ENCODE measurements at regions not wholly inside any gene's neighbourhood (a gene's known extent, or its start where the extent isn't known, plus 50 kb on each side); places are given as distances from the start of the nearest gene placed in this dataset.
A peak's percentile ranks its signal among the peaks of the same experiment; 100 is the strongest.

DNA sequence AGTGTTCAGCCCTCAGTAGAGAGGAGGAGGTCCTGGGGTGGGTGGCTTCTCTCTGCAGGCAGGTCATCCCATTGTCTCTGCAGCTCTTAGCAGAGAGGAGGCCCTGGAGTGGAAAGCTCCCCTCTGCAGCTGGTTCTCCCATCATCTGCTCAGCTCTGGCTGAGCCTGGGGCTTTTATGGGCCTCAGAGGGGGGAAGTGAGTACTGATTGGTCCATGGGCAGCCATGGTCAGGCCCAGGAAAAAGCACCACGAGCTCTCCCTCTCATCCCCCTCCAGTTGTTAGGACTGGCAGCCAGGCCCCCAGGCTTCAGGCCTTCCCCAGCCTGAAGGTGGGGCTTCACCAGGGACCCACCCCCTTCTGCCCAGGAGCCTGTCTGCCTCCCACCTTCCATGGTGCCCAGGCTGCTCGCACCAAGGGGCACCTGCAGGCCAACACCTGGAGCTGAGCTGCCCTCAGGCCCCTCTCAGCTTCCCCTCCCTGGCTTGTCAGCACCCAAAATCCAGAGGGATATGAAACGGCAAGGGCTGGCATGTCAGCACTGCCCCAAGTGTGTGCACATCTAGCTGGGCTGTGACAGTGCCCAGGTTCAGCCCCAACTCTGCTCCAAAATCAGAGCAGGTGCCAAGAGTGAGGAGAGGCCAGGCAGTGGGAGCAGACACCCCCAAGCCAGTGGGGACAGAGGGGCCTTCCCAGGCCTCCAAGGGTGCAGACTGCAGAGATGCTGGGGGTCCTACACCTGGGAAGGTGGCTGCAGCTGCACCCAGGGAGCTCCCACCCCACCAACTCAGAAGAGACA lies 449.0 kb downstream of the MATN1 start:
- Mint-ChIP-seq H3K4me1 (no peaks in the 10 kb centered on the region), H3K36me3 (ENCODE audit: low read depth) (no peaks in the 10 kb centered on the region), H3K27ac (no peak overlapping the region), H3K4me3 (no peak overlapping the region), H3K27me3 (no peaks in the 10 kb centered on the region), H3K9me3 (no peaks in the 10 kb centered on the region)
- peak; percentile 8 for DNase-seq
- POLR2A ChIA-PET: no interaction called here
- CTCF ChIA-PET: no interaction called here

DNA sequence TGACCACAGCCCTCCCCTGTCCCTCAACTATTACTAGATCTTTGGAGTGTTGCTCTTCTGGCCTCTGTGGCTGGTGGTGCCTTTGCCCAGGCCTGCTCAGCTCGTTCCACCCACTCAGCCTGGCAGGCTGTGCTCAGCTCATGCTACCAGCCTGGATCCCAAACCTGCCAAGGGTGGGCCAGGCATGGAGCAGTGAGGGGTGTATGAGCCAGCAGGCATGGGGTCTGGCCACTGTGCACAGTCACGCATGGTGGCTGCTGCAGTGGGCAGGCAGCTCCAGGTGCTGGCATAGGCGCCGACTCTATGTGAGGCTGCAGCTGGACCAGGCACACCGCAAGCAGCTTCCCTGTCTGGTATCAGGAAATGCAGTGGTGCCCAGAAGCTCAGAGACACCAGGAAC lies 449.9 kb downstream of the MATN1 start:
- ChIA-PET CTCF (no interaction called here), POLR2A (no interaction called here)
- H3K4me3 Mint-ChIP-seq: no peak overlapping the region
- DNase-seq: peak; percentile 6
- no peaks in the 10 kb centered on the region for H3K36me3 Mint-ChIP-seq (ENCODE audit: low read depth)
- no peak overlapping the region for H3K27ac Mint-ChIP-seq
- no peaks in the 10 kb centered on the region for H3K9me3 Mint-ChIP-seq
- no peaks in the 10 kb centered on the region for H3K27me3 Mint-ChIP-seq
- no peaks in the 10 kb centered on the region for H3K4me1 Mint-ChIP-seq

DNA sequence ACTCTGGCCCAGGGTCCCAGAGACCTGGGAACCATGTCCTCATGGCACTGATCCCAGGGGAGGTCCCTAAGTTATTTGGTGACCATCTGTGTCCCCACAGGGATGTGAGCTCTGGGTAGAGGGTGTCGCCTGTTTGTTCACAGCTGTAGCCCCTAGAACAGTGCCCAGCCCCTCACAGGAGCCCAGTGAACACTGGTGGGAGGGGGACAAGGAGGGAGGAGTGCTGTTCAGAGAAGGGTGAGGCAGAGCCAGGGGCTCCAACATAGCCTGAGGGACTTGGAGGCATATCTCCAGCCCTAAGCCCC lies 450.4 kb downstream of the MATN1 start:
- no peaks in the 10 kb centered on the region for H3K9me3 Mint-ChIP-seq
- no peaks in the 10 kb centered on the region for H3K36me3 Mint-ChIP-seq (ENCODE audit: low read depth)
- no peak overlapping the region for H3K27ac Mint-ChIP-seq
- peak; percentile 2 for DNase-seq
- POLR2A ChIA-PET: no interaction called here
- no peaks in the 10 kb centered on the region for H3K4me1 Mint-ChIP-seq
- no peaks in the 10 kb centered on the region for H3K27me3 Mint-ChIP-seq
- CTCF ChIA-PET: no interaction called here
- no peak overlapping the region for H3K4me3 Mint-ChIP-seq

DNA sequence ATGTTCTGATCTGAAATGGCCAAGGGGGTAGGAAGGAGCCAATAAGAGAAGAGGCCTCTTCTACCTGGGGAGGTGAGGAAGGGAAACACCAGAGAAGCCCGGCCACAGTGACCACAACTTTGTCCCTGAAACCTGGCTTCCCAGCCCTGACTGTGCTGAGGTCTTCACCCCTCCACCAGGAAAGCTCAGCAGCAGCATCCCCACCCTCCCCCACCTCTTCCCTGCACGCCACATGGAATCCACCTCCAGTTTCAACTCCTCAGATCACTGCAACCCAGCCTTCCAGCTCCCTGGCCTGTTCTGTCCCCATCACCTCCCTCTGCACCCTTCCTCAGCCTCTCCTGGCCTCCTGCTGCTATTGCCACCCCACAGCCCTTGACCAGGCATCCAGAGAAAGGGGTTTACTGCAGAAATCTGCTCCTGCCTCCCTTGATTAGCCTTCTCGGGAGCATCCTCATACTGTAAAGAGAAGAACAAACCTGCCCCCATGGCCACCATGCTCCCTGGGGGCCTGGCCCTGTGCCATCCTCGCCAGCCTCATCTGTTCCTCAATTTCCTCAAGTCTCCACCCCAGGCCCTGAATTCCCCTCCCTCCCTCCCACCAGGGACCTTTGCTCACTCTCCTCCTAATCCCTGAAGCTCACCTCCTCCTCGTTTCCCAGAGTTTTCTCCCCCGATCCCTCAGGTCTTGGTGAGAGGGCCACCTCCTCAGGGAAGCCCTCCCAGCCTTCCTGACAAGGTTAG lies 450.9 kb downstream of the MATN1 start:
- CTCF ChIA-PET: no interaction called here
- POLR2A ChIA-PET: no interaction called here
- H3K4me3 Mint-ChIP-seq: no peak overlapping the region

DNA sequence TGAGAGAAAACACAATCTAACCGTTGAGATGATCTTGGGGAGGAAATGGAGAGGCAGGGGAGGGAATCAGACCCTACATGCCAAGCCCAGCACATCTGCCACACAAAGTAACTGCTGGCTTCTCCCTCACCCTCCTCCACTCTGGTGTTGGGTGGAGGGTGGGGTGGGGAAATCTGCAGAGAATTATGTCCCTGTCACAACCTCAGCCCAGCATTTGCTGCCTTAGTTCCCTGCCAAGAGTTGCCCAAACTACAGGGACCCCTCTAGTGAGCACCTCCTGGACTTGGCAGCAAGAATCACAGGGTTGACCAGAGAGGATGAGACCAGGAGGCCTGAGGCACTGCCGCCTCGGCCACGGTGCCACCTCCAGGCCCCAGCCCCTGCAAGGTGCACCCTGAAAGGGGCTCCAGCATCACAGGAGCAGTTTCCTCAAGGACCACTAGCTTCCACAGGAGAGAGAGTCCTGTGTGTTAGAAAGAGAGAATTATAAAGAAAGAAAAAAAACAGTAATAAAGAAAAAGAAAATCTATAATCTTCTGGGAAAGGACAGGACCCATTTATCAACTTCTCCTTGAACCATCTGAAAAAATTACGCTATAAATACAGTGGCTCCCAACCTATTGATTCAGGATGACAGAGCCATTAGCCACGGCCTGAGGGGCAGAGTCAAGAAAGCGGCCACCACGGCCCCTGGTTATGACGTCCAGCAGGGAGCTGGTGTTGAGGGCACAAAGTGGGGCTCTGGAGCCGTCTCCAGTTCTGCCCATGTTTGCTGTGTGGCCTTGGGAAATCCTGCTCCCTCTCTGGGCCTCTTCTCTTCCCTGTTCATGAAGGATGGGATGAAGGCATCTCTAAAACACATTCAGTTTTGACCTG lies 451.7 kb downstream of the MATN1 start:
- Mint-ChIP-seq H3K9me3 (no peaks in the 10 kb centered on the region), H3K27ac (no peak overlapping the region), H3K36me3 (ENCODE audit: low read depth) (no peaks in the 10 kb centered on the region), H3K27me3 (no peaks in the 10 kb centered on the region), H3K4me3 (no peak overlapping the region), H3K4me1 (no peaks in the 10 kb centered on the region)
- DNase-seq: peak; percentile 10
- ChIA-PET POLR2A (no interaction called here), CTCF (no interaction called here)

More for the DNA sequence above, 450.9 kb downstream of the MATN1 start:
- Mint-ChIP-seq H3K9me3 (no peaks in the 10 kb centered on the region), H3K27ac (no peak overlapping the region), H3K36me3 (ENCODE audit: low read depth) (no peaks in the 10 kb centered on the region), H3K4me1 (no peaks in the 10 kb centered on the region), H3K27me3 (no peaks in the 10 kb centered on the region)
- DNase-seq: no peak

DNA sequence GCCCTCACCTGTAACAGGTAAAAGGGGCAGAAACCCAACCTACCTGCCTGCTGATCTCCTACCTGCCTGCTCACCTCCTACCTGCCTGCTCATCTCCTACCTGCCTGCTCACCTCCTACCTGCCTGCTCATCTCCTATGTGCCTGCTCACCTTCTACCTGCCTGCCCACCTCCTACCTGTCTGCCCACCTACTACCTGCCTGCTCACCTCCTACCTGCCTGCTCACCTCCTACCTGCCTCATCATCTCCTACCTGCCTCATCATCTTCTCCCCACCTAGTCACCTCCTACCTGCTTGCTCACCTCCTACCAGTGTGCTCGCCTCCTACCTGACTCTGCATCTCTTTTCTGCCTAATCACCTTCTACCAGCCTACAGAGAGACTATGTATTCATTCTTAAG lies 452.9 kb downstream of the MATN1 start:
- ChIA-PET POLR2A (no interaction called here), CTCF (no interaction called here)
- H3K4me3 Mint-ChIP-seq: no peak overlapping the region
- H3K36me3 Mint-ChIP-seq (ENCODE audit: low read depth): no peaks in the 10 kb centered on the region
- no peak overlapping the region for H3K27ac Mint-ChIP-seq
- DNase-seq: no peak
- no peaks in the 10 kb centered on the region for H3K9me3 Mint-ChIP-seq
- no peaks in the 10 kb centered on the region for H3K27me3 Mint-ChIP-seq
- no peaks in the 10 kb centered on the region for H3K4me1 Mint-ChIP-seq

DNA sequence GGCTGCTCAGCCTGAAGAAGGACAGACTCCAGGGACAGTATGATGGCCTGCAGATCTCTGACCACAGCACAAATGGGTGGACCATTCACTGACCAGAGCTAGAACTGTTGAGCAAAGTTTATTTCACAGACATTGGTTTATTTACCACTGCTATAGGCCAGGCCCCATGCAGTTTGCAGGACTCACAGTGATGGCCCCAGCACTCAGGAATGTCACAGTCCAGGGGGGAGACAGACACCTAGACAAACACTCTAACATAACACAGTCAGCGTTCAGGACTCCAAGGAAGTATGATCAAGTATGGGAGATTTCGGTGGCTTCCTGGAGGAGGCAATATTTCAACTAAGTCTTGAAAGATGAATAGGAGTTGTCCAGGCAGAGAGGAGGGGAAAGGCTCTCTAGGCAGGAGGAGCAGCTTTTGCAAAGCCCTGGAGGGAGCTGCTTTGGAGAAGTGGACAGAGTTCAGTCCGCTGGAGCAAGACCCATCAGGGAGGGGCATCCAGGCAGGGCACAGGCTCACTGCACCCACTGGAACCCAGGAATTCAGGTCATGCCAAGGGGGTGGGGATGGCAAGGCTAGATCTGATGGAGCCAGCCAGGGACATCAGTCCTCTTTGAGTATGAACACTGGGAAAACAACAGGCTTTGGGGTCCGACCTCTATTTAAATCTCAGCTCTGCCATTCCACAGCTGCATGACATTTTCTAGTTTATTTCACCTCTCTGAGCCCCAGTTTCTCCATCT lies 454.3 kb downstream of the MATN1 start:
- Mint-ChIP-seq H3K27me3 (no peaks in the 10 kb centered on the region), H3K4me1 (no peaks in the 10 kb centered on the region), H3K27ac (no peak overlapping the region), H3K36me3 (ENCODE audit: low read depth) (no peaks in the 10 kb centered on the region), H3K4me3 (no peak overlapping the region), H3K9me3 (no peaks in the 10 kb centered on the region)
- ChIA-PET CTCF (interaction anchor here (1.0 kb wide), 1 partner anchor 111 kb away, joined by 3 read pairs; no protein-coding TSS in a partner anchor), POLR2A (no interaction called here)
- DNase-seq: no peak

DNA sequence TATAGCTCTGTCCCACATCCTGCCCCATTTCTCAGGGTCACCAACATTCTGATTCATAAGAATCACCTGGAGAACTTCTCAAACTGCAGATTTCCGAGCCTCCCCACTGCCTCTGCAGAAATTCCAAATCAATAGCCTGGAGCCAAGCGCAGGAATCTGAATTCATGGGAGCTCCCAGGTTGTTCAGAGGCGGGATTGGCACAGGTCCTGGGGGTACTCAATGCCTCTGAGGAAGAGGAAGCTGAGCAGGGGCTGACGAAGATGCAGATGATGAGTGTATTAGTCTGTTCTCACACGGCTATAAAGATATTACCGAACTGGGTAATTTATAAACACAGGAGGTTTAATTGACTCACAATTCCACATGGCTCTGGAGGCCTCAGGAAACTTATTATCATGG lies 455.5 kb downstream of the MATN1 start:
- no peaks in the 10 kb centered on the region for H3K4me1 Mint-ChIP-seq
- ChIA-PET POLR2A (no interaction called here), CTCF (no interaction called here)
- no peak for DNase-seq
- no peaks in the 10 kb centered on the region for H3K27me3 Mint-ChIP-seq
- no peaks in the 10 kb centered on the region for H3K36me3 Mint-ChIP-seq (ENCODE audit: low read depth)
- no peak overlapping the region for H3K4me3 Mint-ChIP-seq
- H3K9me3 Mint-ChIP-seq: no peaks in the 10 kb centered on the region
- H3K27ac Mint-ChIP-seq: no peak overlapping the region

DNA sequence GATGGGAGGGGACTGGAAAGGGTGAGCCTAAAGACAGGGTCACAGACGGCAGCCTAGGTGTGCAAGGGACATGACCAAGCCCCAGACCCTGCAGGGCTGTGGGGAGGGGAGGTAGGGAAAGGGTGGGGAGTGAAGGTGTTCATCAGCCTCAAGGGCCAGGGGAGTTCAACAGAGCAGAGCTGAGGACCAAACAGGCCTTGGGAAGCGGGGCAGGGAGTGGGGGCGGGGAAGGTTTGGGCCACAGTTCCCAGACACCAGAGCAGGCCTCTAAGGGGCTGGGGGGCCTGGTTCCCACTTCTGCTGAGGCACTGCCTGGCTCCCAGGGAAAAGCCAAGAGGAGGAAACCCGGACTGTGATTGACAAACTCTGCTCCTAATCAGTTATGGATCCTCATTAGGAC lies 456.3 kb downstream of the MATN1 start:
- Mint-ChIP-seq H3K4me1 (no peaks in the 10 kb centered on the region), H3K27me3 (no peaks in the 10 kb centered on the region), H3K27ac (no peak overlapping the region), H3K9me3 (no peaks in the 10 kb centered on the region), H3K4me3 (no peak overlapping the region), H3K36me3 (ENCODE audit: low read depth) (no peaks in the 10 kb centered on the region)
- ChIA-PET POLR2A (no interaction called here), CTCF (no interaction called here)
- no peak for DNase-seq

DNA sequence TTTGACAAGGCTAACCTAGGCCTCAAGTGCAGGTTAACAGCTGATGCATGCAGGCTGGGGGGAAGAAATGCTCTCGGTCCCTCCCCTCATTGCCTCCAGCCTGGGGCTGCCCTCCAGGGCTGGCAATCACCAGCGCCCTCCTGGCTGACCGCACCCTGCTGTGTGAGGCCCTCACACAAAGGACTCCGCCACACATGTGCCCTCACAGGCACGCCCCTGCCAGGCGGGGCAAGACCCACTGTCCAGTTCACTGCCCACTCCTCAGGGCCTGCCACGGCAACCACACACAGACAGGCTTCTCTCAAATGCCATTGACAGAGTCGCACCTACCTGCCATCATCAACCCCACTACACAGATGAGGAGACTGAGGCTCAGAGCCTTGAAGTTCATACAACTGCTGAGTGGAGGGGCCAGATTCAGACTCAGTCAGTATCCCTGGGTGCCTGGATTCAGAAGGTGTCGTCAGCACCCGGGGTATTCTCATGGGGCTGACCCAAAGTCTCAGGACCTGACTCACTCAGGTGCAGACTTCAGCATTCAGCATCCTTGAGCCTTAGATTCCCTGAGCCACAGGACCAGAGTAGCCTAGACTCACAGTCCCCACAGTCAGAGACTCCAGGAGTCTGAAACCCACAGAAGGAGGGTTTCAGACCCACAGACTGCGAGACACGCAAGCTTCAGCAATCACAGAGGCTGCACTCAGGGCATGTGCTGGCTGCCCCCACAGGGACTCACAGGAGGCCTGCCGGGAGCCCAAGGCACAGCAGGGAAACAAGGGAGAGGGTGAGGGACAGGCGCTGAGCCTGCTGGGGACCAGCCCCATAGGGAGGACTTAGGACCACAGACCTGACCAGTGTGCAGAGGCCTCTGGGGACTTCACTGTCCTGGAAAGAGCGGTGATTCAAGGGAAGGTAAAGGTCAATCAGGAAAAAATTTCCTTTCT lies 458.0 kb downstream of the MATN1 start:
- Mint-ChIP-seq H3K9me3 (no peaks in the 10 kb centered on the region), H3K4me3 (no peak overlapping the region), H3K36me3 (ENCODE audit: low read depth) (no peaks in the 10 kb centered on the region), H3K27me3 (no peaks in the 10 kb centered on the region), H3K27ac (no peak overlapping the region), H3K4me1 (no peaks in the 10 kb centered on the region)
- DNase-seq: no peak
- ChIA-PET POLR2A (no interaction called here), CTCF (no interaction called here)

DNA sequence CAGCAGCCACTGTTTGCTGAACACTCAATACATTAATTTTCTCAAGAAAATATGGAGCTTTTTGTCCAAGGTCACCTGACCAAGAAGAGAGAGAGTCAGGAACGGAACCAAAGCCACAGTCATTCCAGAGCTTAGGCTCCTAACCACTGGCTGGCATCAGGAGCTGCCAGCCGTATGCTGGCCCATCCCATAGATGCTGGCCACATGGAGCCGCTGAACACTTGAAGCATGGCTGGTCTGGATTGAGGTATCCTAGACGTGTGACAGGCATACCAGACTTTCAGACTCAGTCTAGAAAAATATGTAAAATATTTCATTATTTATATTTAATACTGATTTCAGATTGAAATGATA lies 458.7 kb downstream of the MATN1 start:
- Mint-ChIP-seq H3K36me3 (ENCODE audit: low read depth) (no peaks in the 10 kb centered on the region), H3K27me3 (no peaks in the 10 kb centered on the region), H3K4me1 (no peaks in the 10 kb centered on the region), H3K27ac (no peak overlapping the region), H3K9me3 (no peaks in the 10 kb centered on the region), H3K4me3 (no peak overlapping the region)
- no peak for DNase-seq
- ChIA-PET CTCF (no interaction called here), POLR2A (no interaction called here)

DNA sequence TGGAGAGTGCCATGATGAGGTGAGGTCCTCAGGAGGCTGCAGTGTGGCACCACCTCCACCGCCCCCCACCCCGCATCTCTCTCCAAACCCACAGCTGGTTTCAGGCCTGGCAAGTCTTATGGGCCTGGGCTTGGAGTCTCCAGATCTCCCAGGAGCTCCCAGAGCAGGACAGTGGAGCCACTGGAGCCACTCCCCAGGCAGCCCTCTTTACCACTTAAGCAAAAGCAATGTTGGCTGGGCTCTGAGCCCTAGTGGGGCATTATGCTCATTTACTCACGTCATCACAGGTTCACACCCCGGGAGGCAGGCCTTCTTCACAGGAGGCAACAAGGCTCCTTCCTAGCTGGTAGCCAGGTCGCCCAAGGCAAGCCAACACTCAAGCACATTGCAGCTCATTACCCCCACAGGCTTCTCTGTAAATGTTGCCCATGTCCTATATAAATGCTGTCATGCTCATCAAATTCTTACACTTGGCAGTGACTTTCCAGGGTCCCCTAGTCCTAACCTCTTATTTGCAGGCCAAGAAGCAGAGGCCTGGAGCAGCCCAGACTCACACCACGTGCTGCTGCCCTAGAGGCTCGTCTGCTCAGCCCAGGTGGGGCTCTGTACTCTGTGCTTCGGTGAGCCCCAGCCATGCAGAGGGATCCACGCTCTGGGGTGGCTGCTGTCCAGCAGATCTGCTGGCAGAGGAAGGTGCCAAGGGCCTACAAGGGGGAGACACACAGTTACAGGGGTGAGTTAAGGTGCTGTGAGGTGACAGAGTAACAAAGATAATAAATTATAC lies 459.3 kb downstream of the MATN1 start:
- no peak for DNase-seq
- Mint-ChIP-seq H3K4me3 (no peak overlapping the region), H3K27ac (no peak overlapping the region), H3K4me1 (no peaks in the 10 kb centered on the region), H3K36me3 (ENCODE audit: low read depth) (no peaks in the 10 kb centered on the region), H3K9me3 (no peaks in the 10 kb centered on the region), H3K27me3 (peaks cover 2% of the 10 kb centered on the region)
- CTCF ChIA-PET: no interaction called here
- POLR2A ChIA-PET: no interaction called here
